ENCODE measurements at regions not wholly inside any gene's neighbourhood (a gene's known extent, or its start where the extent isn't known, plus 50 kb on each side); places are given as distances from the start of the nearest gene placed in this dataset.

- Histone ChIP-seq H3K4me2 (ENCODE audit: low read depth, low read length, poor library complexity, severe bottlenecking) (peak overlapping the region; percentile 23), H2AFZ (ENCODE audit: low read length) (no peak overlapping the region), H3K4me3 (ENCODE audit: low read length, poor library complexity, severe bottlenecking) (no peak overlapping the region)
These were observed 285.7 kb upstream of the STT3B start for GRCh38 chr3:31247063-31247447.

GRCh38 chr3:31247850-31248562 is 284.7 kb upstream of the STT3B start:
- TF ChIP-seq EZH2phosphoT487 (IDR thresholded peaks at IDR 0.05; ENCODE audit: borderline replicate concordance) (no peak), CTCF (conservative IDR thresholded peaks at IDR 0.05; ENCODE audit: low read length) (no peak)

More at GRCh38 chr3:31247063-31247447, 285.7 kb upstream of the STT3B start:
- TF ChIP-seq EZH2phosphoT487 (IDR thresholded peaks at IDR 0.05; ENCODE audit: borderline replicate concordance) (no peak), CTCF (conservative IDR thresholded peaks at IDR 0.05; ENCODE audit: low read length) (no peak)
- Histone ChIP-seq H3K27me3 (ENCODE audit: insufficient read depth, low read length, poor library complexity, severe bottlenecking) (no peaks in the 10 kb centered on the region), H3K9me2 (replicated peaks; ENCODE audit: low read depth, low read length) (no peaks in the 10 kb centered on the region), H3K79me2 (ENCODE audit: insufficient read depth, low read length) (peaks cover 53% of the 10 kb centered on the region), H3F3A (ENCODE audit: low read depth) (no peaks in the 10 kb centered on the region), H3K36me3 (ENCODE audit: insufficient read depth, low read length) (no peaks in the 10 kb centered on the region), H3K4me1 (ENCODE audit: insufficient read depth, low read length, poor library complexity, severe bottlenecking) (peaks cover 82% of the 10 kb centered on the region), H4K20me1 (ENCODE audit: insufficient read depth, low read length, poor library complexity, severe bottlenecking) (no peaks in the 10 kb centered on the region), H3K9ac (ENCODE audit: low read depth, low read length, poor library complexity, severe bottlenecking) (peak overlapping the region; percentile 50), H3K9me3 (ENCODE audit: insufficient read depth, low read depth, low read length) (no peaks in the 10 kb centered on the region)

GRCh38 chr3:31248563-31248992 is 284.1 kb upstream of the STT3B start:
- no peaks in the 10 kb centered on the region for H3F3A ChIP-seq (ENCODE audit: low read depth)
- TF ChIP-seq CTCF (conservative IDR thresholded peaks at IDR 0.05; ENCODE audit: low read length) (no peak), EZH2phosphoT487 (IDR thresholded peaks at IDR 0.05; ENCODE audit: borderline replicate concordance) (no peak)
- H3K4me1 ChIP-seq (ENCODE audit: insufficient read depth, low read length, poor library complexity, severe bottlenecking): peaks cover 79% of the 10 kb centered on the region
- no peaks in the 10 kb centered on the region for H3K27me3 ChIP-seq (ENCODE audit: insufficient read depth, low read length, poor library complexity, severe bottlenecking)
- H3K36me3 ChIP-seq (ENCODE audit: insufficient read depth, low read length): no peaks in the 10 kb centered on the region
- H3K9me2 ChIP-seq (replicated peaks; ENCODE audit: low read depth, low read length): no peaks in the 10 kb centered on the region
- peaks cover 46% of the 10 kb centered on the region for H3K79me2 ChIP-seq (ENCODE audit: insufficient read depth, low read length)
- H4K20me1 ChIP-seq (ENCODE audit: insufficient read depth, low read length, poor library complexity, severe bottlenecking): no peaks in the 10 kb centered on the region
- H3K9me3 ChIP-seq (ENCODE audit: insufficient read depth, low read depth, low read length): no peaks in the 10 kb centered on the region
- H3K9ac ChIP-seq (ENCODE audit: low read depth, low read length, poor library complexity, severe bottlenecking): no peak overlapping the region
- no peak overlapping the region for H3K4me2 ChIP-seq (ENCODE audit: low read depth, low read length, poor library complexity, severe bottlenecking)
- H3K4me3 ChIP-seq (ENCODE audit: low read length, poor library complexity, severe bottlenecking): no peak overlapping the region
- no peak overlapping the region for H2AFZ ChIP-seq (ENCODE audit: low read length)

More at GRCh38 chr3:31247850-31248562, 284.7 kb upstream of the STT3B start:
- Histone ChIP-seq H3K4me1 (ENCODE audit: insufficient read depth, low read length, poor library complexity, severe bottlenecking) (peaks cover 78% of the 10 kb centered on the region), H3K9me2 (replicated peaks; ENCODE audit: low read depth, low read length) (no peaks in the 10 kb centered on the region), H3F3A (ENCODE audit: low read depth) (no peaks in the 10 kb centered on the region), H3K9ac (ENCODE audit: low read depth, low read length, poor library complexity, severe bottlenecking) (no peak overlapping the region), H3K36me3 (ENCODE audit: insufficient read depth, low read length) (no peaks in the 10 kb centered on the region), H4K20me1 (ENCODE audit: insufficient read depth, low read length, poor library complexity, severe bottlenecking) (no peaks in the 10 kb centered on the region), H3K79me2 (ENCODE audit: insufficient read depth, low read length) (peaks cover 50% of the 10 kb centered on the region), H3K4me2 (ENCODE audit: low read depth, low read length, poor library complexity, severe bottlenecking) (no peak overlapping the region), H3K9me3 (ENCODE audit: insufficient read depth, low read depth, low read length) (no peaks in the 10 kb centered on the region), H2AFZ (ENCODE audit: low read length) (no peak overlapping the region), H3K4me3 (ENCODE audit: low read length, poor library complexity, severe bottlenecking) (no peak overlapping the region), H3K27me3 (ENCODE audit: insufficient read depth, low read length, poor library complexity, severe bottlenecking) (no peaks in the 10 kb centered on the region)

Data from Loucy (cell line).